SK-N-SH treated with all-trans-retinoic acid at 6 μM for 48 hours (cell line): ENCODE measurements at regions not wholly inside any gene's neighbourhood (a gene's known extent, or its start where the extent isn't known, plus 50 kb on each side); places are given as distances from the start of the nearest gene placed in this dataset.

Source experiments
- ATAC-seq: fragments of 200-7000 bp; cut with Tn5 transposase; 3 replicates; pipeline ENCODE4 v1.9.1; 2020; ENCODE audit warnings: mild to moderate bottlenecking, moderate library complexity
- ARNTL ChIP-seq: fragments of 450-650 bp; formaldehyde crosslinking; IDR thresholded peaks from 2 replicates; pipeline ENCODE4 v1.5.0; 2020; ENCODE audit warnings: low read depth, mild to moderate bottlenecking, moderate library complexity, borderline replicate concordance
- BACH2 ChIP-seq: fragments of 250-450 bp; sonication (Bioruptor Pico); IDR thresholded peaks from 2 replicates; pipeline ENCODE4 v1.9.0; 2021; ENCODE audit warnings: mild to moderate bottlenecking, borderline replicate concordance
- CSDC2 ChIP-seq: fragments of 250-450 bp; sonication (Bioruptor Pico); IDR thresholded peaks from 2 replicates; pipeline ENCODE4 v1.5.0; 2020; ENCODE audit warnings: mild to moderate bottlenecking, moderate library complexity
- ESRRG ChIP-seq: fragments of 250-450 bp; sonication (Bioruptor Pico); IDR thresholded peaks from 2 replicates; pipeline ENCODE4 v1.6.1; 2021; ENCODE audit warnings: mild to moderate bottlenecking
- GLIS3 ChIP-seq: fragments of 250-450 bp; sonication (Bioruptor Pico); IDR thresholded peaks from 2 replicates; pipeline ENCODE4 v1.5.0; 2020; ENCODE audit warnings: mild to moderate bottlenecking, moderate library complexity
- ISL1 ChIP-seq: fragments of 250-450 bp; sonication (Bioruptor Pico); IDR thresholded peaks from 2 replicates; pipeline ENCODE4 v2.1.2; 2022; ENCODE audit warnings: mild to moderate bottlenecking, moderate library complexity
- OSR1 ChIP-seq: fragments of 250-450 bp; sonication (Bioruptor Pico); IDR thresholded peaks from 2 replicates; pipeline ENCODE4 v1.8.0; 2022; ENCODE audit warnings: moderate library complexity, mild to moderate bottlenecking, inconsistent platforms
- PPARA ChIP-seq: fragments of 250-450 bp; sonication (Bioruptor Pico); IDR thresholded peaks from 2 replicates; pipeline ENCODE4 v1.5.0; 2020; ENCODE audit warnings: mild to moderate bottlenecking, borderline replicate concordance
- RARB ChIP-seq: fragments of 250-450 bp; sonication (Bioruptor Pico); IDR thresholded peaks from 2 replicates; pipeline ENCODE4 v1.8.0; 2021; ENCODE audit warnings: mild to moderate bottlenecking, moderate library complexity
- SNAI2 ChIP-seq: fragments of 250-450 bp; sonication (Bioruptor Pico); IDR thresholded peaks from 2 replicates; pipeline ENCODE4 v1.5.0; 2020; ENCODE audit warnings: mild to moderate bottlenecking, moderate library complexity
- TCF4 ChIP-seq: fragments of 250-450 bp; sonication (Bioruptor Pico); IDR thresholded peaks from 2 replicates; pipeline ENCODE4 v1.8.0; 2021; ENCODE audit warnings: mild to moderate bottlenecking, moderate library complexity, borderline replicate concordance
- TOX ChIP-seq: fragments of 250-450 bp; sonication (Bioruptor Pico); IDR thresholded peaks from 2 replicates; pipeline ENCODE4 v1.8.0; 2021; ENCODE audit warnings: mild to moderate bottlenecking, moderate library complexity, borderline replicate concordance
- ZC3H10 ChIP-seq: fragments of 250-450 bp; sonication (Bioruptor Pico); IDR thresholded peaks from 2 replicates; pipeline ENCODE4 v1.5.1; 2021; ENCODE audit warnings: mild to moderate bottlenecking, moderate library complexity
- ZFP3 ChIP-seq: fragments of 250-450 bp; sonication (Bioruptor Pico); IDR thresholded peaks from 2 replicates; pipeline ENCODE4 v1.5.0; 2020; ENCODE audit warnings: mild to moderate bottlenecking, moderate library complexity
- ZFP30 ChIP-seq: fragments of 450-650 bp; formaldehyde crosslinking; IDR thresholded peaks from 2 replicates; pipeline ENCODE4 v1.5.0; 2022; ENCODE audit warnings: mild to moderate bottlenecking, moderate library complexity
- ZNF565 ChIP-seq: fragments of 450-650 bp; formaldehyde crosslinking; conservative IDR thresholded peaks from 2 replicates; pipeline ENCODE4 v1.5.0; 2020; ENCODE audit warnings: low read depth, mild to moderate bottlenecking, moderate library complexity
- ZNF70 ChIP-seq: fragments of 450-650 bp; formaldehyde crosslinking; IDR thresholded peaks from 2 replicates; pipeline ENCODE4 v1.5.0; 2020; ENCODE audit warnings: mild to moderate bottlenecking, moderate library complexity
- ZNF8 ChIP-seq: fragments of 450-650 bp; formaldehyde crosslinking; IDR thresholded peaks from 2 replicates; pipeline ENCODE4 v1.5.0; 2020; ENCODE audit warnings: mild to moderate bottlenecking, moderate library complexity
- TF ChIP-seq, protein P1 (sequence below): fragments of 250-450 bp; sonication (Bioruptor Pico); IDR thresholded peaks from 2 replicates; pipeline ENCODE4 v1.8.0; 2020; ENCODE audit warnings: mild to moderate bottlenecking, moderate library complexity, borderline replicate concordance
- TF ChIP-seq, protein P2 (sequence below): fragments of 250-450 bp; sonication (Bioruptor Pico); IDR thresholded peaks from 2 replicates; pipeline ENCODE4 v1.5.1; 2020; ENCODE audit warnings: low read depth, mild to moderate bottlenecking, moderate library complexity
- TF ChIP-seq, protein P3 (sequence below): fragments of 250-450 bp; sonication (Bioruptor Pico); IDR thresholded peaks from 2 replicates; pipeline ENCODE4 v1.8.0; 2021; ENCODE audit warnings: low read depth, mild to moderate bottlenecking, moderate library complexity, borderline replicate concordance
- TF ChIP-seq, protein P4 (sequence below): fragments of 250-450 bp; sonication (Bioruptor Pico); IDR thresholded peaks from 2 replicates; pipeline ENCODE4 v1.5.1; 2021; ENCODE audit warnings: mild to moderate bottlenecking, moderate library complexity

DNA sequence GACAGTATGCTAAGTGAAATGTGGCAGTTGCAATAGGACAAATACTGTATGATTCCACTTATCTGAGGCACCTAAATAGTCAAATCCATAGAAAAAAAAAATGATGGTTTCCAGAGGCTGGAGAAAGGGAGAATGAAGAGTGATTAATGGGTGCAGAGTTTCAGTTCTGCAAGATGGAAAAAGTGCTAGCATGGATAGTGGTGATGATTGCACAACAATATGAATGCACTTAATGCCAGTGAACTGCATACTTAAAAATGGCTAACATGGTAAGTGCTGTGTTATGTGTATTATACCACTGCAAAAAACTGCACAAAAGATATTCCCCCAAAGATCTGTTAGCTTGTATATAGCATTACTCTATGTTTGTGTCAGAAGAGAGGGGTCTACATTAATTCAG, 185.4 kb downstream of the INHBB start:
- ATAC-seq = no peak
- TF ChIP-seq SNAI2 (CRISPR knock-in tag) (no peak), ESRRG (no peak), OSR1 (CRISPR knock-in tag) (no peak), BACH2 (CRISPR knock-in tag) (no peak), ZNF565 (CRISPR knock-in tag) (no peak), ARNTL (CRISPR knock-in tag) (no peak), ZNF70 (CRISPR knock-in tag) (no peak), ZFP3 (no peak), CSDC2 (CRISPR knock-in tag) (no peak)
- TF ChIP-seq, protein P1, sequence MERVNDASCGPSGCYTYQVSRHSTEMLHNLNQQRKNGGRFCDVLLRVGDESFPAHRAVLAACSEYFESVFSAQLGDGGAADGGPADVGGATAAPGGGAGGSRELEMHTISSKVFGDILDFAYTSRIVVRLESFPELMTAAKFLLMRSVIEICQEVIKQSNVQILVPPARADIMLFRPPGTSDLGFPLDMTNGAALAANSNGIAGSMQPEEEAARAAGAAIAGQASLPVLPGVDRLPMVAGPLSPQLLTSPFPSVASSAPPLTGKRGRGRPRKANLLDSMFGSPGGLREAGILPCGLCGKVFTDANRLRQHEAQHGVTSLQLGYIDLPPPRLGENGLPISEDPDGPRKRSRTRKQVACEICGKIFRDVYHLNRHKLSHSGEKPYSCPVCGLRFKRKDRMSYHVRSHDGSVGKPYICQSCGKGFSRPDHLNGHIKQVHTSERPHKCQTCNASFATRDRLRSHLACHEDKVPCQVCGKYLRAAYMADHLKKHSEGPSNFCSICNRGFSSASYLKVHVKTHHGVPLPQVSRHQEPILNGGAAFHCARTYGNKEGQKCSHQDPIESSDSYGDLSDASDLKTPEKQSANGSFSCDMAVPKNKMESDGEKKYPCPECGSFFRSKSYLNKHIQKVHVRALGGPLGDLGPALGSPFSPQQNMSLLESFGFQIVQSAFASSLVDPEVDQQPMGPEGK (CRISPR knock-in tag) = no peak
- TF ChIP-seq, protein P2, sequence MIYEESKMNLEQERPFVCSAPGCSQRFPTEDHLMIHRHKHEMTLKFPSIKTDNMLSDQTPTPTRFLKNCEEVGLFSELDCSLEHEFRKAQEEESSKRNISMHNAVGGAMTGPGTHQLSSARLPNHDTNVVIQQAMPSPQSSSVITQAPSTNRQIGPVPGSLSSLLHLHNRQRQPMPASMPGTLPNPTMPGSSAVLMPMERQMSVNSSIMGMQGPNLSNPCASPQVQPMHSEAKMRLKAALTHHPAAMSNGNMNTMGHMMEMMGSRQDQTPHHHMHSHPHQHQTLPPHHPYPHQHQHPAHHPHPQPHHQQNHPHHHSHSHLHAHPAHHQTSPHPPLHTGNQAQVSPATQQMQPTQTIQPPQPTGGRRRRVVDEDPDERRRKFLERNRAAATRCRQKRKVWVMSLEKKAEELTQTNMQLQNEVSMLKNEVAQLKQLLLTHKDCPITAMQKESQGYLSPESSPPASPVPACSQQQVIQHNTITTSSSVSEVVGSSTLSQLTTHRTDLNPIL (CRISPR knock-in tag) = no peak
- TF ChIP-seq, protein P3, sequence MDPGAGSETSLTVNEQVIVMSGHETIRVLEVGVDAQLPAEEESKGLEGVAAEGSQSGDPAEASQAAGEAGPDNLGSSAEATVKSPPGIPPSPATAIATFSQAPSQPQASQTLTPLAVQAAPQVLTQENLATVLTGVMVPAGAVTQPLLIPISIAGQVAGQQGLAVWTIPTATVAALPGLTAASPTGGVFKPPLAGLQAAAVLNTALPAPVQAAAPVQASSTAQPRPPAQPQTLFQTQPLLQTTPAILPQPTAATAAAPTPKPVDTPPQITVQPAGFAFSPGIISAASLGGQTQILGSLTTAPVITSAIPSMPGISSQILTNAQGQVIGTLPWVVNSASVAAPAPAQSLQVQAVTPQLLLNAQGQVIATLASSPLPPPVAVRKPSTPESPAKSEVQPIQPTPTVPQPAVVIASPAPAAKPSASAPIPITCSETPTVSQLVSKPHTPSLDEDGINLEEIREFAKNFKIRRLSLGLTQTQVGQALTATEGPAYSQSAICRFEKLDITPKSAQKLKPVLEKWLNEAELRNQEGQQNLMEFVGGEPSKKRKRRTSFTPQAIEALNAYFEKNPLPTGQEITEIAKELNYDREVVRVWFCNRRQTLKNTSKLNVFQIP = no peak

DNA sequence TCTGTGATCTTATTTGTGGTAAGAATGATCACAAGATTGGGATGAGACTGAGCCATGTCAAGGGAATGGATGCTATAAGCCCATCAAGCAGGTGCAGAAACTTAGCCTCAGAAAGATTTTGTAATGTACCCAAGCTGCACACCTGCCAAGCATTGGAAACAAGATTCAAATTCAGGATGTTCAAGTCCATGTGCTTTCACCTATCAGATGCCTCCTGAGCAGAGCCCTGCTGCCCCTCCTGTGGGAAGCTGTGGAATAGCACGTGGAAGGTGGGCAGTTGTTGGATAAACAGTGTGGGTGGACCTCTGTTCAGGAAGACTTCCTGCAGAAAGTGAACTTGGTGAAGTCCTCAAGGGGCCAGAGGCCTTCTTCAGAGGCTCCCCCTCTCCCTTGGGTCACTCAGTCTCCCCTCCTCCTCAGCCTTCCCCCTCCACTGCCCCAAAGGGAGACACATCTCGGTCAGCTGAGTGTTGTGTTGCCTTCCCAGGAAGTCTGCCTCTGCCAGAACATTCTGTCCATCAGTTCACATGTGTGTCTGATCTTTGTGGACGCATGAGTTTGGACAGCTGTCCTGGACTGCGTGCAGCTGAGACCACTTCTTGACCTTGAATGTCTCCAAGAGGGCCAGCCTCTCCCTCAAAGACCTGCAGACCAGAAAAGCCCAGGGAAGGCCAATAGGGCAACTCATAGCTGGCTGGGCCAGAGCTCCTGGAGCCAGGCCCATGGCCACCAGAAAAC, 186.1 kb downstream of the INHBB start:
- ATAC-seq = no peak
- TF ChIP-seq ZNF70 (CRISPR knock-in tag) (no peak), TCF4 (CRISPR knock-in tag) (no peak), ARNTL (CRISPR knock-in tag) (no peak)

DNA sequence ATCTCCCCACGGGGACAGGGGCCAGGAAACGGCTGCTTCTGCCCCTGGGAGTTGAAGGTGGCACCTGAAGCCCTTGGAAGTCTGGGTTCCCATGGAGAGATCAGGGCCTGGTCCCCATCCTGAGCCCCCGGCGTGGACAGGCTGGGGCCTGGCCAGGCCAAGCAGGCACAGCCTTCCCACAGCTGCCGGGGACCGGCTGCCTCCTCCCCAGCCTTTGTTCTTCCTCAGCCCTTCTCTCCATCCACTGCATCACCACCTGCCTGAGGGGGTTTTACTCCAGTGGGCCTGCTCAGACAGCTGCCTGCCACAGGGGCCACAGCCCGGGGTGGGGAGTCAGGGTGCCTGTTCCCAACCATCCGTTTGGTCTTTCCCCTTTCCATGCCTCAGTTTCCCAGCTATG, 187.7 kb downstream of the INHBB start:
- TF ChIP-seq TCF4 (CRISPR knock-in tag) (no peak), RARB (no peak), ZFP3 (no peak)
- ATAC-seq = no peak

DNA sequence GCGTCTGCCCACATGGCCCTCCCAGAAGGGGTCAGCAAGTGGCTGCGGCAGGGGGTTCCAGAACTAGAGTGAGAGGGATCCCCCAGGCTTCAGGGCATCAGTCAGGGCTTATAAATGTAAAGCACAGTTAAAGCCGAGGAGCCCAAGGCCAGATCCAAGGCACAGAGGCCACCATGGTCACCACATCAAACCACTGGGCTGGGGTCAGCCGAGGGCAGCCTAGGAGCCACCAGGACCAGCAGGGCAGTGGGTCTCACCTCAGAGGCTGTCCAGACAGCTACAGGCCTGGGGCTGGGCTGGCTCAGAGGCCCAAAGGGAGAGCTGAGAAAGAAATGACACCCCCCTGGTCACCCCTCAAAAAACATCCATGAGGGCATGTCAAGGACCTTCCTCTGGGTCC, 188.5 kb downstream of the INHBB start:
- TF ChIP-seq RARB (no peak), TOX (CRISPR knock-in tag) (no peak), PPARA (no peak), ZNF8 (CRISPR knock-in tag) (no peak), ISL1 (CRISPR knock-in tag) (no peak), ZFP30 (CRISPR knock-in tag) (no peak), GLIS3 (CRISPR knock-in tag) (no peak), OSR1 (CRISPR knock-in tag) (no peak)
- TF ChIP-seq, protein P4, sequence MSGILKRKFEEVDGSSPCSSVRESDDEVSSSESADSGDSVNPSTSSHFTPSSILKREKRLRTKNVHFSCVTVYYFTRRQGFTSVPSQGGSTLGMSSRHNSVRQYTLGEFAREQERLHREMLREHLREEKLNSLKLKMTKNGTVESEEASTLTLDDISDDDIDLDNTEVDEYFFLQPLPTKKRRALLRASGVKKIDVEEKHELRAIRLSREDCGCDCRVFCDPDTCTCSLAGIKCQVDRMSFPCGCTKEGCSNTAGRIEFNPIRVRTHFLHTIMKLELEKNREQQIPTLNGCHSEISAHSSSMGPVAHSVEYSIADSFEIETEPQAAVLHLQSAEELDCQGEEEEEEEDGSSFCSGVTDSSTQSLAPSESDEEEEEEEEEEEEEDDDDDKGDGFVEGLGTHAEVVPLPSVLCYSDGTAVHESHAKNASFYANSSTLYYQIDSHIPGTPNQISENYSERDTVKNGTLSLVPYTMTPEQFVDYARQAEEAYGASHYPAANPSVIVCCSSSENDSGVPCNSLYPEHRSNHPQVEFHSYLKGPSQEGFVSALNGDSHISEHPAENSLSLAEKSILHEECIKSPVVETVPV (CRISPR knock-in tag) = no peak
- ATAC-seq = no peak

DNA sequence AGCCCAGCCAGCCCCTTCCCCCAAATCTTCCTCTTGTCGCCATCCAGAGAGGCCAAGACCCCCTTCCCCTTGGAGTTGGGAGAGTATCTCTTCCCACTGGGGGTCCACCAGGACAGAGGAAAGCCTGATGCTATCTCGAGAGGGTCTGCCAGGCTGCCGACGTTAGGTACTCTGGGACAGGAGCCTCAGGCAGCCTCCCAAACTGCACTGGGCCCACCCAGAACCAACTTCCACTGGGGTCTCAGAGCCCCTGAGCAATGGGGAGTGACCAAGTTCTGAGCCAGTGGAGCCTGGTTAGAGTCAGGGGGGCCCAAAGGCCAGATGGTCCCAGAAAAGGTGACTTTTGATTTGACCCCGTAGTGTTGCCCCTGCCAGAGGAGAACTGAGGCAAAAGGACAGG, 189.1 kb downstream of the INHBB start:
- ATAC-seq = no peak
- TF ChIP-seq ZFP3 (no peak), TCF4 (CRISPR knock-in tag) (no peak), ZNF70 (CRISPR knock-in tag) (no peak), ZFP30 (CRISPR knock-in tag) (no peak), ZC3H10 (no peak), CSDC2 (CRISPR knock-in tag) (no peak), TOX (CRISPR knock-in tag) (no peak), BACH2 (CRISPR knock-in tag) (no peak)
- TF ChIP-seq, protein P3 = no peak
- TF ChIP-seq, protein P1 (CRISPR knock-in tag) = no peak
